Gastrocnemius medialis (tissue), 4 donors: ENCODE measurements at regions not wholly inside any gene's neighbourhood (a gene's known extent, or its start where the extent isn't known, plus 50 kb on each side); places are given as distances from the start of the nearest gene placed in this dataset.

Source experiments
- POLR2A ChIP-seq, 2 donors: fragments of 450-650 bp; IDR thresholded peaks; one replicate each; pipeline ENCODE4 v1.6.1; 2017; ENCODE audit warnings: antibody characterized with exemption in 2 of 2, mild to moderate bottlenecking in 2 of 2, moderate library complexity in 2 of 2
- TF ChIP-seq, protein P1 (sequence below), 5 experiments: fragments of 450-650 bp in 3 of 5; fragments of 200-600 bp in 2 of 5; sonication (generic) in 2 of 5; IDR thresholded peaks in 4 of 5; conservative IDR thresholded peaks in 1 of 5; 1 replicate in 4 of 5; 2 replicates in 1 of 5; pipeline ENCODE4 v1.5.1; 2016 to 2019; ENCODE audit warnings: antibody characterized with exemption in 5 of 5, mild to moderate bottlenecking in 3 of 5, moderate library complexity in 3 of 5

DNA sequence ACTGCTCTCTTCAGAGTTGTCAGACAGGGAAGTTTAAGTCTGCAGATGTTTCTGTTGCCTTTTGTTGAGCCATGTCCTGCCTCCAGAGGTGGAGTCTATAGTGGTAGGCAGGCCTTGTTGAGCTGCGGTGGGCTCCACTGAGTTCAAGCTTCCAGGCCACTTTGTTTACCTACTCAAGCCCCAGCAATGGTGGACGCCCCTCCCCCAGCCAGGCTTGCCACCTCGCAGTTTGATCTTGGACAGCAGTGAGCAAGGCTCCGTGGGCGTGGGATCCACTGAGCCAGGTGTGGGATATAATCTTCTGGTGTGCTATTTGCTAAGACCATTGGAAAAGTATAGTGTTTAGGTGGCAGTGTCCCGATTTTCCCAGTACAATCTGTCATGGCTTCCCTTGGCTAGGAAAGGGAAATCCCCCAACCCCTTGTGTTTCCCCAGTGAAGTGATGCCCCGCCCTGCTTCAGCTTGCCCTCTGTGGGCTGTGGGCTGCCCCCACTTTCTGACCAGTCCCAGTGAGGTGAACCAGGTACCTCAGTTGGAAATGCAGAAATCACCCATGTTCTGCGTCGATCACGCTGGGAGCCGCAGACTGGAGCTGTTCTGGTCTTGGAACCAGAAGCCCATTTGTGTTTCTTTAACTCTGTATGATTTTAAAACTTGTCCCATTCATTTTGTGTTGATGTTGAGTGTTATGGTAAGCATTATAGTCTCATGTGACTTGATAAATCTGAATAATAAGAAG, 89.2 kb upstream of the CALCR start:
- TF ChIP-seq, protein P1, sequence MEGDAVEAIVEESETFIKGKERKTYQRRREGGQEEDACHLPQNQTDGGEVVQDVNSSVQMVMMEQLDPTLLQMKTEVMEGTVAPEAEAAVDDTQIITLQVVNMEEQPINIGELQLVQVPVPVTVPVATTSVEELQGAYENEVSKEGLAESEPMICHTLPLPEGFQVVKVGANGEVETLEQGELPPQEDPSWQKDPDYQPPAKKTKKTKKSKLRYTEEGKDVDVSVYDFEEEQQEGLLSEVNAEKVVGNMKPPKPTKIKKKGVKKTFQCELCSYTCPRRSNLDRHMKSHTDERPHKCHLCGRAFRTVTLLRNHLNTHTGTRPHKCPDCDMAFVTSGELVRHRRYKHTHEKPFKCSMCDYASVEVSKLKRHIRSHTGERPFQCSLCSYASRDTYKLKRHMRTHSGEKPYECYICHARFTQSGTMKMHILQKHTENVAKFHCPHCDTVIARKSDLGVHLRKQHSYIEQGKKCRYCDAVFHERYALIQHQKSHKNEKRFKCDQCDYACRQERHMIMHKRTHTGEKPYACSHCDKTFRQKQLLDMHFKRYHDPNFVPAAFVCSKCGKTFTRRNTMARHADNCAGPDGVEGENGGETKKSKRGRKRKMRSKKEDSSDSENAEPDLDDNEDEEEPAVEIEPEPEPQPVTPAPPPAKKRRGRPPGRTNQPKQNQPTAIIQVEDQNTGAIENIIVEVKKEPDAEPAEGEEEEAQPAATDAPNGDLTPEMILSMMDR (IDR thresholded peaks at IDR 0.05 in 4 of 5, conservative IDR thresholded peaks at IDR 0.05 in 1 of 5) = no peak
- TF ChIP-seq POLR2A (IDR thresholded peaks at IDR 0.05) = no peak
